Inflammatory macrophage (primary cell): ENCODE measurements at regions not wholly inside any gene's neighbourhood (a gene's known extent, or its start where the extent isn't known, plus 50 kb on each side); places are given as distances from the start of the nearest gene placed in this dataset.

Experiments
- DNase-seq, 2 donors: peaks; one replicate each; pipeline ENCODE4 v3.0.0-alpha.2; 2020 to 2022

GRCh38 chr16:86199871-86200695, 301.1 kb downstream of the IRF8 start:
- DNase-seq = no peak

GRCh38 chr16:86200722-86201121, 301.8 kb downstream of the IRF8 start:
- DNase-seq = no peak

GRCh38 chr16:86201746-86202145, 302.8 kb downstream of the IRF8 start:
- no peak for DNase-seq

GRCh38 chr16:86202267-86202666, 303.3 kb downstream of the IRF8 start:
- DNase-seq = no peak

GRCh38 chr16:86202760-86203426, 303.9 kb downstream of the IRF8 start:
- no peak for DNase-seq

GRCh38 chr16:86203557-86204275, 304.8 kb downstream of the IRF8 start:
- DNase-seq = no peak

GRCh38 chr16:86205521-86206245, 304.6 kb upstream of the FOXF1 start:
- no peak for DNase-seq

- no peak for DNase-seq
Measured at GRCh38 chr16:86207350-86207749, 303.0 kb upstream of the FOXF1 start.

GRCh38 chr16:86209202-86209601, 301.1 kb upstream of the FOXF1 start:
- no peak for DNase-seq

- DNase-seq = no peak
Measured at GRCh38 chr16:86210403-86211193, 299.7 kb upstream of the FOXF1 start.

GRCh38 chr16:86211265-86211664, 299.1 kb upstream of the FOXF1 start:
- no peak for DNase-seq

GRCh38 chr16:86211800-86212199, 298.5 kb upstream of the FOXF1 start:
- DNase-seq = no peak

GRCh38 chr16:86212706-86213436, 297.5 kb upstream of the FOXF1 start:
- no peak for DNase-seq

GRCh38 chr16:86213437-86214205, 296.7 kb upstream of the FOXF1 start:
- no peak for DNase-seq

GRCh38 chr16:86214326-86215232, 295.7 kb upstream of the FOXF1 start:
- no peak for DNase-seq

- DNase-seq = no peak
Measured at GRCh38 chr16:86215233-86215978, 294.9 kb upstream of the FOXF1 start.

- DNase-seq = no peak
Measured at GRCh38 chr16:86215979-86216585, 294.2 kb upstream of the FOXF1 start.

GRCh38 chr16:86216591-86216990, 293.7 kb upstream of the FOXF1 start:
- DNase-seq = no peak
